GM18870 (cell line): ENCODE measurements at regions not wholly inside any gene's neighbourhood (a gene's known extent, or its start where the extent isn't known, plus 50 kb on each side); places are given as distances from the start of the nearest gene placed in this dataset.

ENCODE experiments used
- ATAC-seq: cut with Tn5 transposase; IDR thresholded peaks from one replicate; pipeline ENCODE4 v1.9.1; 2021; ENCODE audit warnings: moderate library complexity; ENCODE audit not compliant: unreplicated experiment

- ATAC-seq: no peak
Observed at GRCh38 chr2:64331849-64332699, 121.9 kb upstream of the LGALSL start.

GRCh38 chr2:64336171-64336570, 117.8 kb upstream of the LGALSL start:
- no peak for ATAC-seq

- no peak for ATAC-seq
Observed at GRCh38 chr2:64337314-64337713, 116.6 kb upstream of the LGALSL start.

DNA sequence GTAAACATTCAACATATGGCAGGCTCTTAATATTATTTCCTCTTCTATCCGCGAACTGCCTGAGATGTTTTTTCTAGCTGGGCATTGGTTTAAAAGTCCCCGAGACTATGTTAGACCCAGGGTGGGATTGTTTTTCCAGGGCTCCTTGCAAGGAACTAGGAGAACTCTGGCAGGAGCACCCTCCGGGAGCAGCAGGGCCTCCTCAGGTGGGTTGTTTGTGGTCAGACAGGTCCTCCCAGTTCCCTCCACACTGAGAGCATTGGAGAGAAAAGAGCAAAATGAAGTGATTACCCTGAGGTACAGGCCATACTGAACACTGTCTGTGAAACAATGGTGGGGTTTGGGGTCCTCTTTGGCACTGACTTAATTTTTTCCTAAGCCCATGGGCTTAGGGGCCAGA, 115.9 kb upstream of the LGALSL start:
- no peak for ATAC-seq

GRCh38 chr2:64338910-64339500, 115.0 kb upstream of the LGALSL start:
- ATAC-seq: no peak

DNA sequence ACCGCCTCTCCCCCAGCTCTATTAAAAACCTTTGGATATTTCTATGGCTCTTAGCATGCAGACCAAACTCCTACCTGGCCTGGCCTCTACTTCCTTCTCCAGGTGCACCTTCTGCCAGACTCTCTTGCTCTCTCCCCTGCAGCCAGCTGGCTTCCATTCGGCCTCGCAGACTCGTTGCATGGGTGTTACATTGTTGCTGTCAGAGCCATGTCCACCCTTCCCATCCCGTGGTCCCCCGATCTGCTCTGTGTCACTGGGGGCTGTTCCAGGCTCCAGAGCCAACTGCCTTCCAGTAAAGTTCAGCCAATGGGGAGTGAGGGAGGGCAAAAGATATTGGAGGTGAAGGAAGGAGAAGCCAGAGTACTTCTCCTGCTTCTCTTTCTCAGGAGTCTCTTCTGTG, 112.5 kb upstream of the LGALSL start:
- ATAC-seq: no peak

DNA sequence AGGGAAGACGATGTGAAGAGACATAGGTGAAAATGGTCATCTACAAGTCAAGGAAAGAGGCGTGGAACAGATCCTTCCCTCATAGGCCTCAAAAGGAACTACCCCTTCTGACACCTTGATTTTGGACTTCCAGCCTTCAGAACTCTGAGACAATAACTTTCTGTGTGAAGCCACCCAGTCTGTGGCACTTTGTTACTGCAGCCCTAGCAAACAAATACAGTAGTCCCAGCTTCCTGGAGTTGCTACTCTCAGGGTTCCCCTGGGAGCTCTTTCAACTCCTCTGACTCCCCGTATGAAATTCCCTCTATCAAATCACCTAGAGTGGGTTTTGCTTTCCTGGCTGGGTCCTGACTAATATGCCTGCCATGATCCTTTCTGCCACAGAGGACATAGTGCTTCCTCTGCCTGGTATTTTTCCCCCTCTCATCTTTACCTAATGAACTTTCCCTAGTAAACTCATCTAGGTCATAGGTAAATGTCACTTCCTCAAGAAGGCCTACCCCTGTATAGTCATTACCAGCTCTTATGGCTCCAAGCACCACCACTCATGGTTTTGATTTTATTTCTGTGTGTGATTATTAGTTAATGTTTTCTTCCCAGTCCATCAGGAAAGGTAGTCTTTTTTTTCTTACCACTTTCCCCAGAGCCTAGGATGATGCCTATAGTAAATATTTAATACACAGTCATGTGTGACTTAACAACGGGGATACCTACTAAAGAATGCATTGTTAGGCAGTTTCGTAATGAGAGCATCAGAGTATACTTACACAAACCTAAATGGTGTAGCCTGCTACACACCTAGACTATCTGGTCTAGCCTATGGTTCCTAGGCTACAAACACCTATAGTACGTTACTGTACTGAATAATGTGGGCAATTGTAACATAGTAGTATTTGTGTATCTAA, 111.5 kb upstream of the LGALSL start:
- no peak for ATAC-seq

DNA sequence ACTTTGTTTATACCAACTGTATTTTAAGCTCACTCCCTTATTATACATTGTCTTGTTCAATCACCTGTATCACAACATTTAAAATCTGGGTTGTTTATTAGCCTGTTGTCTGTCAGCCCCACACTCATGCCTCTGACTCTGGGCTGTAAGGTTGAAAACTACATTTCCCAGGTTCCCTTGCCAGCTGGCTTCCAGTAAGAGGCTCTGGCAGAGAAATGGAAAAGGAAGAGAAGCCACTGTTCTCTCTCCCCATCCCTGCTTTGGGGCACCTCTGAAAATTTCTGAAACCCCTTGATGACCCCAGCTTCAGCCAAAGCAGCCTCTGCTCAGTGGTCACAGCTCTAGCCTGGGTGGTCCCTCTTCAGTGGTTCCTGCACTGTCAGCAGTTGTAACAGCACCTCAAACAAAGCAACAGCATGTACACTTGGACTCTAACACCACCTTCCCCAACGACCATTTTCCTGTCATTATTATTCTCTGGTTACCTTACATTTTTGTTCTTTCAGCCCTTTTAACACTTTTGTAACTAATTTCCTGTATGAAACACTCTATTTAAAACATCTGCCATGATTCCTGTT, 108.9 kb upstream of the LGALSL start:
- ATAC-seq: no peak

DNA sequence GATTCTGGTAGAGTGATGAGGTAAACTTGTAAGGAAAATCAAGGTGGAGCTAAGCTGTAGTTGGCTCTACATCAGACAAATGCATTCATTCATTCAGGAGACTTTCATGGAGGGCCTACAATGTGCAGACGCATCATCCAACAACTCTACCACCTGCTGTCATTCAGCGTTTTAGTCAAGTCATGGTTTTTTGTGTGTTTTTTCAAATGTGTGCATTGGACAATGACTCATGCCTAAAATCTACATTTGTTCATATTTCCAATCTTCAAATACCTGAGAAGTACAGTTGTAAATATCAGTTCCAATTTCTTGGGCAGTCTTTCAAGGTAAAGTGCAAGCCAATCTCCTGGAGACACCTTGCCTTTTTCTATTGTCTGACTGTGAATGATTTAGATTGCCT, 108.0 kb upstream of the LGALSL start:
- ATAC-seq: no peak

DNA sequence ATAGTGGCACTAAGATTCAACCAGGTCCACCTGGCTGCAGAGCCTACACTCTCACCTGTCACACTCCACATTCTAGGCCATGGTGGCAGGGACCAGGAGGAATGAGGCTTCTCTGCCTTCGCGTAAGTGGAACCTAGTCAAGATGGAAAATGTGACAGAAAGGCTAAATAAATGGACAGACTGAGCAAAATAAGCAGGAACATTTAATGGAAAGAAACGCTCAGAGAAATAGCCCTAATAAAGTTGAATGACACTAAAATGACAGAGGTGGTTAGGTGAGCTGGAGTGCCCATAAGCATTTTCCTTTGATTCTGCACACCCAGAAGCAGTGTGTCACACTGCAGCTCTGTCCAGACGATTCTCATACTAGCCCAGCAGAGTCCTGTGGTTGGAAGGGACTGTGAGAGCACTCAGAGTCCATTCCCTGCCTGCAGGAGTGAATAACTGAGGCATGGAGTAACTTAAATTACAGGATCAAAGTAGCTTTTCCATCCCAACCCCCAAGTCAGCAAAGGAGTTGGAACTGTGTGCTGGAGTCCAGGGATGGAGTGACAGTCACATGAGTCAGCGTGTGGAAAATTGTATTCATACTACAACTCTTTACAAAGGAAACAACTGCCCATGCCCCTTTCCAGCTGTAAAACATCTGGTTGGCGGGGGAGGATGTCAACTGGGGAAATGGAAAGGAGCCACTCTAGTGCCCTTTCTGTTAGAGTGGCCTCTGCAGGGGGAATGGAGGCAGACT, 105.4 kb upstream of the LGALSL start:
- no peak for ATAC-seq

GRCh38 chr2:64349131-64349530, 104.8 kb upstream of the LGALSL start:
- ATAC-seq: no peak

GRCh38 chr2:64350996-64351395, 103.0 kb upstream of the LGALSL start:
- ATAC-seq: no peak

GRCh38 chr2:64352292-64352691, 101.7 kb upstream of the LGALSL start:
- no peak for ATAC-seq

- ATAC-seq: no peak
Observed at GRCh38 chr2:64354857-64355680, 98.9 kb upstream of the LGALSL start.

- ATAC-seq: no peak
Observed at GRCh38 chr2:64356906-64357305, 97.1 kb upstream of the LGALSL start.

DNA sequence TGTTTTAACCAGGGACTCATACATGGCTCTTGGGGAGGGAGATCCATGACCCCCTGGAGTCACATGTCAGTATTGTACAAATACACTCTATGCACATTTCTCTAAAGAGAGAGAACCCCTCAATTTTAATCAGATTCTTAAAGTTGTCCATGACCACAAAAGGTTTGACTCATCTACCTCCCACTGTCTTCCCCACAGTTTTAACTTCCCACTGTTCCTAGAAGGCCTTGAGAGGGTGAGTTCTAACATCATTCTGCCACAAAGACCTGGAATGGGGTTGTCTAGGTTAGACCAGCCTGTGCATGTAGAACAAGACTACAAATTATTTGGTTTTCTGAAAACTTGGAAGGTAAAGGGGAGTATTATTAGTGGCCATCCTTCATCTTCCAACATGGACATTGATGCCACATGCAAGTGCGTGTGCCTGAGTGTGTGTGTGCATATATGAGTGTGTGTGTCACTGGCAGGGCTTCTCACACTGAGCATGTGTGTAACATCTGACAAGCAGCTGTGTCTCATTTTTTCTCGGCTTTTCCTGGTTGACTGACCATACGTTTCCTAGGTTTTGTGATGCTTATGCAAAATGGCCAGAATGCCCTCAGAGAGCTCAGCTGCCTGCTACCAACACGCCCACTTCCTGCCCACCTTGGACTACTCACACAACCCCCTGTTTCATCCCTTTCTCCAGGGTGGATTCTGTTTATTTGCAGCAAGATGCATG, 94.6 kb upstream of the LGALSL start:
- ATAC-seq: no peak

DNA sequence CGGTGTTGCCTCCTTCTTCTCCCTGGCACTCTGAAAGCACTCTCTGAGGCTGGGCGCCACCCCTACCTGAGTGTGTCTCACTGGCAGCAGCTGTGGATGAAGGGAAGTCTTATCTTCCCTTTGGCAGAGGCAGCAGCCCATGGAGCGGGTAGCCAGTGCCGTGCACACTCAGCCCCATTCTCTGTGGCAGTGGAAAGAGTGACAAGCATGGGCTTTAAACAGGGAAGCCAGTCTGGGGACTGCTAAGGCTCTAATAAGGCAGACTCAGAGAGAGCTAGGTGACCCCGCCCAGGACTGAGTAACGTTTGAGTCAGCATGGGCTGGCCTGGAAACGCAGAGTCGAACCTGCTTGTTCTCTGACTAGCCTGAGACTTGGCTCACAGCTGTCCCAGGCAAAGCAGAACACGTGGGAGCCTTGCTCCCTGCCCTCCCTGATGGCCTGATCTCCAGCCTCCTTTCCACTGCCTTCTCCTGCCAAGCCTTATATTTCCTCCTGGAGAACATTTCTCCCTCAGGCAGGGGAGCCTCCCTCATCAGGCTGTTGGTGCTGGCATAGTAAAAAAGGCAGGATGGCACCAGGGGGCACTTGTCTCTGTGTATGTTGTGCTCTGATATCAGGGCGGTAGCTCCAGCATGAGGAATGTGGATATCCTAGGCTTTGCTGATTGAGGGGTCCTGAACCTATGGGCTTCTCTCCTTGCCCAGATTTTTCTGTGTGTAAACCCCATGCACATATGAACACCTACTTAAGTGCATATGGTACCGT, 93.9 kb upstream of the LGALSL start:
- peak; percentile 92 for ATAC-seq
